Duodenal mucosa (tissue), 2 donors: ENCODE measurements at regions not wholly inside any gene's neighbourhood (a gene's known extent, or its start where the extent isn't known, plus 50 kb on each side); places are given as distances from the start of the nearest gene placed in this dataset.

Experiments used
- H3K27ac ChIP-seq: one replicate; pipeline ENCODE4 v1.7.0; 2013; ENCODE audit warnings: low read depth, low read length
- H3K27me3 ChIP-seq, 2 donors: one replicate each; pipeline ENCODE4 v1.7.0; 2013; ENCODE audit warnings: low read length in 2 of 2, control low read depth in 1 of 2; ENCODE audit not compliant: insufficient read depth in 2 of 2, control insufficient read depth in 1 of 2
- H3K36me3 ChIP-seq, 2 donors: one replicate each; pipeline ENCODE4 v1.7.0; 2013; ENCODE audit warnings: low read length in 2 of 2, control low read depth in 1 of 2; ENCODE audit not compliant: insufficient read depth in 2 of 2, control insufficient read depth in 1 of 2
- H3K4me1 ChIP-seq, 2 donors: one replicate each; pipeline ENCODE4 v1.7.0; 2013; ENCODE audit warnings: low read length in 2 of 2, control low read depth in 1 of 2; ENCODE audit not compliant: insufficient read depth in 2 of 2, control insufficient read depth in 1 of 2
- H3K4me3 ChIP-seq, 2 donors: one replicate each; pipeline ENCODE4 v1.7.0; 2013; ENCODE audit warnings: low read length in 2 of 2, low read depth in 1 of 2
- H3K9ac ChIP-seq, 2 donors: one replicate each; pipeline ENCODE4 v1.7.0; 2013; ENCODE audit warnings: low read length in 2 of 2, low read depth in 1 of 2
- H3K9me3 ChIP-seq, 2 donors: one replicate each; pipeline ENCODE4 v1.7.0; 2013; ENCODE audit warnings: low read length in 2 of 2, control low read depth in 1 of 2; ENCODE audit not compliant: control insufficient read depth in 1 of 2

- Histone ChIP-seq H3K36me3 (no peaks in the 10 kb centered on the region), H3K27me3 (no peaks in the 10 kb centered on the region), H3K9ac (no peak overlapping the region), H3K9me3 (no peaks in the 10 kb centered on the region), H3K4me1 (no peaks in the 10 kb centered on the region), H3K4me3 (no peak overlapping the region), H3K27ac (no peak overlapping the region)
Observed at GRCh38 chr10:131022981-131023380, 288.5 kb downstream of the TCERG1L start.

GRCh38 chr10:131024259-131025131, 287.0 kb downstream of the TCERG1L start:
- H3K4me3 ChIP-seq, result no peak overlapping the region
- H3K36me3 ChIP-seq, result no peaks in the 10 kb centered on the region
- H3K27ac ChIP-seq, result no peak overlapping the region
- H3K9me3 ChIP-seq, result no peaks in the 10 kb centered on the region
- no peaks in the 10 kb centered on the region for H3K27me3 ChIP-seq
- no peaks in the 10 kb centered on the region for H3K4me1 ChIP-seq
- H3K9ac ChIP-seq, result no peak overlapping the region

GRCh38 chr10:131025333-131025732, 286.2 kb downstream of the TCERG1L start:
- Histone ChIP-seq H3K9me3 (no peaks in the 10 kb centered on the region), H3K36me3 (no peaks in the 10 kb centered on the region), H3K27ac (no peak overlapping the region), H3K9ac (no peak overlapping the region), H3K27me3 (no peaks in the 10 kb centered on the region), H3K4me1 (no peaks in the 10 kb centered on the region), H3K4me3 (no peak overlapping the region)

- H3K27me3 ChIP-seq, result no peaks in the 10 kb centered on the region
- no peaks in the 10 kb centered on the region for H3K9me3 ChIP-seq
- no peaks in the 10 kb centered on the region for H3K36me3 ChIP-seq
- H3K27ac ChIP-seq, result no peak overlapping the region
- H3K9ac ChIP-seq, result no peak overlapping the region
- H3K4me1 ChIP-seq, result no peaks in the 10 kb centered on the region
- no peak overlapping the region for H3K4me3 ChIP-seq
Observed at GRCh38 chr10:131027256-131027655, 284.3 kb downstream of the TCERG1L start.

GRCh38 chr10:131031346-131031745, 280.2 kb downstream of the TCERG1L start:
- H3K4me1 ChIP-seq, result no peaks in the 10 kb centered on the region
- H3K9ac ChIP-seq, result no peak overlapping the region
- no peaks in the 10 kb centered on the region for H3K27me3 ChIP-seq
- H3K27ac ChIP-seq, result no peak overlapping the region
- no peak overlapping the region for H3K4me3 ChIP-seq
- H3K36me3 ChIP-seq, result no peaks in the 10 kb centered on the region
- H3K9me3 ChIP-seq, result no peaks in the 10 kb centered on the region

GRCh38 chr10:131032329-131033165, 279.0 kb downstream of the TCERG1L start:
- Histone ChIP-seq H3K27ac (no peak overlapping the region), H3K9ac (no peak overlapping the region), H3K9me3 (no peaks in the 10 kb centered on the region), H3K4me1 (no peaks in the 10 kb centered on the region), H3K4me3 (no peak overlapping the region), H3K27me3 (no peaks in the 10 kb centered on the region), H3K36me3 (no peaks in the 10 kb centered on the region)

GRCh38 chr10:131033166-131034085, 278.1 kb downstream of the TCERG1L start:
- Histone ChIP-seq H3K9ac (no peak overlapping the region), H3K36me3 (no peaks in the 10 kb centered on the region), H3K4me1 (no peaks in the 10 kb centered on the region), H3K9me3 (no peaks in the 10 kb centered on the region), H3K4me3 (no peak overlapping the region), H3K27me3 (no peaks in the 10 kb centered on the region), H3K27ac (no peak overlapping the region)

- Histone ChIP-seq H3K4me1 (no peaks in the 10 kb centered on the region), H3K9me3 (no peaks in the 10 kb centered on the region), H3K4me3 (no peak overlapping the region), H3K9ac (no peak overlapping the region), H3K27ac (no peak overlapping the region), H3K36me3 (no peaks in the 10 kb centered on the region), H3K27me3 (no peaks in the 10 kb centered on the region)
Observed at GRCh38 chr10:131034451-131034850, 277.1 kb downstream of the TCERG1L start.

- H3K27me3 ChIP-seq, result no peaks in the 10 kb centered on the region
- peaks cover 0 to 3% of the 10 kb centered on the region in 2 donors for H3K9me3 ChIP-seq
- no peak overlapping the region for H3K27ac ChIP-seq
Observed at GRCh38 chr10:131035779-131036178, 275.7 kb downstream of the TCERG1L start.

More at GRCh38 chr10:131035779-131036178, 275.7 kb downstream of the TCERG1L start:
- Histone ChIP-seq H3K36me3 (no peaks in the 10 kb centered on the region), H3K9ac (no peak overlapping the region), H3K4me1 (no peaks in the 10 kb centered on the region), H3K4me3 (no peak overlapping the region)
